Keratinocyte (primary cell): ENCODE measurements at regions not wholly inside any gene's neighbourhood (a gene's known extent, or its start where the extent isn't known, plus 50 kb on each side); places are given as distances from the start of the nearest gene placed in this dataset.

ENCODE experiments used
- DNase-seq: peaks from one replicate; pipeline ENCODE4 v3.0.0-alpha.2; 2011; ENCODE audit warnings: low read depth, missing footprints, low spot score
- FAIRE-seq: peaks from 2 replicates; lab custom pipeline; 2011; peaks lifted over from hg19 to GRCh38; lab: Jason Lieb, UNC
- H2AFZ ChIP-seq: 2 replicates; pipeline ENCODE4 v1.6.0; 2012; ENCODE audit warnings: low read length, control low read depth, inconsistent platforms; ENCODE audit not compliant: control insufficient read depth
- H3K27ac ChIP-seq: 2 replicates; pipeline ENCODE4 v1.5.1; 2011; ENCODE audit warnings: low read length; ENCODE audit not compliant: control insufficient read depth, insufficient read depth
- H3K27me3 ChIP-seq: 3 replicates; pipeline ENCODE4 v1.6.0; 2011; ENCODE audit warnings: low read length; ENCODE audit not compliant: control insufficient read depth, insufficient read depth; ENCODE audit errors: extremely low read depth
- H3K36me3 ChIP-seq, 2 experiments: 2 replicates in 1 of 2; 3 replicates in 1 of 2; pipeline ENCODE4 v1.5.1; 2011; ENCODE audit warnings: low read length in 2 of 2, mild to moderate bottlenecking in 1 of 2; ENCODE audit not compliant: control insufficient read depth in 2 of 2, insufficient read depth in 2 of 2; ENCODE audit errors: extremely low read depth in 1 of 2
- H3K4me1 ChIP-seq: 3 replicates; pipeline ENCODE4 v1.5.1; 2011; ENCODE audit warnings: low read length; ENCODE audit not compliant: control insufficient read depth, insufficient read depth; ENCODE audit errors: extremely low read depth
- H3K4me2 ChIP-seq: 3 replicates; pipeline ENCODE4 v1.6.0; 2011; ENCODE audit warnings: low read depth, low read length; ENCODE audit not compliant: control insufficient read depth, insufficient read depth; ENCODE audit errors: extremely low read depth
- H3K4me3 ChIP-seq, 3 experiments: fragments of 200-600 bp in 1 of 3; sonication (generic) in 1 of 3; 2 replicates in 2 of 3; 3 replicates in 1 of 3; pipeline ENCODE4 v1.5.1; 2011 to 2016; ENCODE audit warnings: low read length in 3 of 3, mild to moderate bottlenecking in 3 of 3, control low read depth in 2 of 3, inconsistent platforms in 1 of 3, low read depth in 1 of 3, mixed read lengths in 1 of 3, mixed run types in 1 of 3, moderate library complexity in 1 of 3; ENCODE audit not compliant: control insufficient read depth in 2 of 3, insufficient read depth in 2 of 3; ENCODE audit errors: extremely low read depth in 1 of 3
- H3K79me2 ChIP-seq: 2 replicates; pipeline ENCODE4 v1.6.0; 2012; ENCODE audit warnings: low read length; ENCODE audit not compliant: control insufficient read depth, insufficient read depth
- H3K9ac ChIP-seq: 3 replicates; pipeline ENCODE4 v1.6.0; 2011; ENCODE audit warnings: low read length; ENCODE audit not compliant: control insufficient read depth, insufficient read depth; ENCODE audit errors: extremely low read depth
- H3K9me1 ChIP-seq: 3 replicates; pipeline ENCODE4 v1.6.0; 2011; ENCODE audit warnings: low read length; ENCODE audit not compliant: control insufficient read depth, insufficient read depth; ENCODE audit errors: extremely low read depth
- H3K9me3 ChIP-seq: 2 replicates; pipeline ENCODE4 v1.5.1; 2012; ENCODE audit warnings: low read depth, low read length; ENCODE audit not compliant: control insufficient read depth
- H4K20me1 ChIP-seq: 3 replicates; pipeline ENCODE4 v1.6.0; 2011; ENCODE audit warnings: low read length; ENCODE audit not compliant: control insufficient read depth, insufficient read depth; ENCODE audit errors: extremely low read depth
- CTCF ChIP-seq, 3 experiments: IDR thresholded peaks in 1 of 3; conservative IDR thresholded peaks in 1 of 3; optimal IDR thresholded peaks in 1 of 3; 2 replicates in 2 of 3; 3 replicates in 1 of 3; pipeline versions ENCODE3 to v1.5.1; 2011; ENCODE audit warnings: low read length in 3 of 3, mild to moderate bottlenecking in 3 of 3, moderate library complexity in 2 of 3, control low read depth in 1 of 3, inconsistent platforms in 1 of 3; ENCODE audit not compliant: insufficient read depth in 2 of 3; ENCODE audit errors: extremely low read depth in 1 of 3
- EZH2 ChIP-seq: IDR thresholded peaks from one replicate; pipeline ENCODE4 v1.6.1; 2012; ENCODE audit warnings: inconsistent platforms, mild to moderate bottlenecking, low read length, moderate library complexity
- dilution Hi-C: fragments of 300-500 bp; cut with MboI; formaldehyde crosslinking; loops from one replicate; pipeline ENCODE4 v1.7.0; 2020; ENCODE audit warnings: low sequenced_read_pairs; ENCODE audit not compliant: extremely low pct_ligation_motif_present

GRCh38 chr4:176448761-176449160, 129.0 kb downstream of the SPCS3 start:
- Histone ChIP-seq H3K4me1 (peaks cover 12% of the 10 kb centered on the region), H3K27me3 (no peaks in the 10 kb centered on the region), H4K20me1 (no peaks in the 10 kb centered on the region), H3K27ac (no peak overlapping the region), H3K79me2 (no peaks in the 10 kb centered on the region), H2AFZ (no peak overlapping the region), H3K9me3 (no peaks in the 10 kb centered on the region), H3K9ac (no peak overlapping the region), H3K4me2 (no peak overlapping the region), H3K9me1 (no peaks in the 10 kb centered on the region), H3K36me3 (no peaks in the 10 kb centered on the region), H3K4me3 (no peak overlapping the region)
- no peak for FAIRE-seq
- dilution Hi-C loops, result no loop called here
- TF ChIP-seq CTCF (optimal IDR thresholded peaks at IDR 0.05 in 1 of 3, IDR thresholded peaks at IDR 0.05 in 1 of 3, conservative IDR thresholded peaks at IDR 0.05 in 1 of 3; ENCODE audit: extremely low read depth in 1 of 3, insufficient read depth in 2 of 3, low read length in 3 of 3), result no peak
- TF ChIP-seq EZH2, result no peak
- DNase-seq, result no peak

GRCh38 chr4:176451443-176451842, 131.7 kb downstream of the SPCS3 start:
- H3K4me3 ChIP-seq, result no peak overlapping the region
- no peak overlapping the region for H3K27ac ChIP-seq
- H3K4me1 ChIP-seq, result no peaks in the 10 kb centered on the region
- no peaks in the 10 kb centered on the region for H3K79me2 ChIP-seq
- H3K36me3 ChIP-seq, result no peaks in the 10 kb centered on the region
- no peak overlapping the region for H3K9ac ChIP-seq
- no peaks in the 10 kb centered on the region for H3K9me3 ChIP-seq
- H2AFZ ChIP-seq, result no peak overlapping the region
- FAIRE-seq (no peak), DNase-seq (no peak)
- no peaks in the 10 kb centered on the region for H3K27me3 ChIP-seq
- no peak overlapping the region for H3K4me2 ChIP-seq
- H3K9me1 ChIP-seq, result no peaks in the 10 kb centered on the region
- dilution Hi-C loops, result no loop called here
- TF ChIP-seq EZH2 (no peak), CTCF (optimal IDR thresholded peaks at IDR 0.05 in 1 of 3, IDR thresholded peaks at IDR 0.05 in 1 of 3, conservative IDR thresholded peaks at IDR 0.05 in 1 of 3; ENCODE audit: extremely low read depth in 1 of 3, insufficient read depth in 2 of 3, low read length in 3 of 3) (no peak)
- H4K20me1 ChIP-seq, result no peaks in the 10 kb centered on the region
